Caki2 (cell line): ENCODE measurements at regions not wholly inside any gene's neighbourhood (a gene's known extent, or its start where the extent isn't known, plus 50 kb on each side); places are given as distances from the start of the nearest gene placed in this dataset.

Source experiments
- DNase-seq: peaks from one replicate; pipeline ENCODE4 v3.0.0-alpha.2; 2015; ENCODE audit warnings: low read depth
- in situ Hi-C: cut with HindIII; loops from 2 replicates; pipeline ENCODE4 v1.10.0; 2016; ENCODE audit warnings: low sequenced_read_pairs, low pct_unique_long_range_greater_than_20kb, mixed read lengths

GRCh38 chr2:217725409-217725808 is 277.4 kb downstream of the TNS1 start:
- in situ Hi-C loops = no loop called here
- no peak for DNase-seq

- in situ Hi-C loops = no loop called here
- no peak for DNase-seq
Observed at GRCh38 chr2:217724471-217724870, 278.3 kb downstream of the TNS1 start.

- in situ Hi-C loops = no loop called here
- no peak for DNase-seq
Observed at GRCh38 chr2:217723981-217724380, 278.8 kb downstream of the TNS1 start.

GRCh38 chr2:217722883-217723472 is 279.8 kb downstream of the TNS1 start:
- in situ Hi-C loops = no loop called here
- DNase-seq = no peak

- in situ Hi-C loops = no loop called here
- no peak for DNase-seq
Observed at GRCh38 chr2:217717646-217718045, 285.1 kb downstream of the TNS1 start.

- in situ Hi-C loops = no loop called here
Observed at GRCh38 chr2:217715484-217715883, 287.3 kb downstream of the TNS1 start.

GRCh38 chr2:217714287-217714751 is 288.5 kb downstream of the TNS1 start:
- DNase-seq = no peak
- in situ Hi-C loops = no loop called here

More at GRCh38 chr2:217715484-217715883, 287.3 kb downstream of the TNS1 start:
- no peak for DNase-seq

GRCh38 chr2:217713395-217714286 is 289.2 kb downstream of the TNS1 start:
- in situ Hi-C loops = no loop called here
- DNase-seq = peak; percentile 59

- DNase-seq = no peak
- in situ Hi-C loops = no loop called here
Observed at GRCh38 chr2:217712431-217712830, 290.4 kb downstream of the TNS1 start.

GRCh38 chr2:217711188-217711587 is 291.6 kb downstream of the TNS1 start:
- no peak for DNase-seq
- in situ Hi-C loops = no loop called here

GRCh38 chr2:217710211-217710765 is 292.5 kb downstream of the TNS1 start:
- no peak for DNase-seq
- in situ Hi-C loops = no loop called here

- DNase-seq = no peak
- in situ Hi-C loops = no loop called here
Observed at GRCh38 chr2:217709478-217710210, 293.2 kb downstream of the TNS1 start.

GRCh38 chr2:217707131-217707611 is 295.6 kb downstream of the TNS1 start:
- in situ Hi-C loops = no loop called here
- no peak for DNase-seq

GRCh38 chr2:217706513-217706912 is 296.3 kb downstream of the TNS1 start:
- DNase-seq = no peak
- in situ Hi-C loops = no loop called here

- in situ Hi-C loops = no loop called here
- DNase-seq = no peak
Observed at GRCh38 chr2:217706095-217706494, 296.7 kb downstream of the TNS1 start.

GRCh38 chr2:217705461-217705860 is 297.3 kb downstream of the TNS1 start:
- DNase-seq = no peak
- in situ Hi-C loops = no loop called here

GRCh38 chr2:217703999-217704398 is 298.8 kb downstream of the TNS1 start:
- in situ Hi-C loops = no loop called here

GRCh38 chr2:217703102-217703501 is 299.7 kb downstream of the TNS1 start:
- DNase-seq = no peak
- in situ Hi-C loops = no loop called here

More at GRCh38 chr2:217703999-217704398, 298.8 kb downstream of the TNS1 start:
- DNase-seq = no peak
